Keratinocyte (primary cell): ENCODE measurements at regions not wholly inside any gene's neighbourhood (a gene's known extent, or its start where the extent isn't known, plus 50 kb on each side); places are given as distances from the start of the nearest gene placed in this dataset.

Experiments
- DNase-seq: peaks from one replicate; pipeline ENCODE4 v3.0.0-alpha.2; 2011; ENCODE audit warnings: low read depth, missing footprints, low spot score
- FAIRE-seq: peaks from 2 replicates; lab custom pipeline; 2011; peaks lifted over from hg19 to GRCh38; lab: Jason Lieb, UNC
- H2AFZ ChIP-seq: 2 replicates; pipeline ENCODE4 v1.6.0; 2012; ENCODE audit warnings: low read length, control low read depth, inconsistent platforms; ENCODE audit not compliant: control insufficient read depth
- H3K27ac ChIP-seq: 2 replicates; pipeline ENCODE4 v1.5.1; 2011; ENCODE audit warnings: low read length; ENCODE audit not compliant: control insufficient read depth, insufficient read depth
- H3K27me3 ChIP-seq: 3 replicates; pipeline ENCODE4 v1.6.0; 2011; ENCODE audit warnings: low read length; ENCODE audit not compliant: control insufficient read depth, insufficient read depth; ENCODE audit errors: extremely low read depth
- H3K36me3 ChIP-seq, 2 experiments: 2 replicates in 1 of 2; 3 replicates in 1 of 2; pipeline ENCODE4 v1.5.1; 2011; ENCODE audit warnings: low read length in 2 of 2, mild to moderate bottlenecking in 1 of 2; ENCODE audit not compliant: control insufficient read depth in 2 of 2, insufficient read depth in 2 of 2; ENCODE audit errors: extremely low read depth in 1 of 2
- H3K4me1 ChIP-seq: 3 replicates; pipeline ENCODE4 v1.5.1; 2011; ENCODE audit warnings: low read length; ENCODE audit not compliant: control insufficient read depth, insufficient read depth; ENCODE audit errors: extremely low read depth
- H3K4me2 ChIP-seq: 3 replicates; pipeline ENCODE4 v1.6.0; 2011; ENCODE audit warnings: low read depth, low read length; ENCODE audit not compliant: control insufficient read depth, insufficient read depth; ENCODE audit errors: extremely low read depth
- H3K4me3 ChIP-seq, 3 experiments: fragments of 200-600 bp in 1 of 3; sonication (generic) in 1 of 3; 2 replicates in 2 of 3; 3 replicates in 1 of 3; pipeline ENCODE4 v1.5.1; 2011 to 2016; ENCODE audit warnings: low read length in 3 of 3, mild to moderate bottlenecking in 3 of 3, control low read depth in 2 of 3, inconsistent platforms in 1 of 3, low read depth in 1 of 3, mixed read lengths in 1 of 3, mixed run types in 1 of 3, moderate library complexity in 1 of 3; ENCODE audit not compliant: control insufficient read depth in 2 of 3, insufficient read depth in 2 of 3; ENCODE audit errors: extremely low read depth in 1 of 3
- H3K79me2 ChIP-seq: 2 replicates; pipeline ENCODE4 v1.6.0; 2012; ENCODE audit warnings: low read length; ENCODE audit not compliant: control insufficient read depth, insufficient read depth
- H3K9ac ChIP-seq: 3 replicates; pipeline ENCODE4 v1.6.0; 2011; ENCODE audit warnings: low read length; ENCODE audit not compliant: control insufficient read depth, insufficient read depth; ENCODE audit errors: extremely low read depth
- H3K9me1 ChIP-seq: 3 replicates; pipeline ENCODE4 v1.6.0; 2011; ENCODE audit warnings: low read length; ENCODE audit not compliant: control insufficient read depth, insufficient read depth; ENCODE audit errors: extremely low read depth
- H3K9me3 ChIP-seq: 2 replicates; pipeline ENCODE4 v1.5.1; 2012; ENCODE audit warnings: low read depth, low read length; ENCODE audit not compliant: control insufficient read depth
- H4K20me1 ChIP-seq: 3 replicates; pipeline ENCODE4 v1.6.0; 2011; ENCODE audit warnings: low read length; ENCODE audit not compliant: control insufficient read depth, insufficient read depth; ENCODE audit errors: extremely low read depth
- CTCF ChIP-seq, 3 experiments: IDR thresholded peaks in 1 of 3; conservative IDR thresholded peaks in 1 of 3; optimal IDR thresholded peaks in 1 of 3; 2 replicates in 2 of 3; 3 replicates in 1 of 3; pipeline versions ENCODE3 to v1.5.1; 2011; ENCODE audit warnings: low read length in 3 of 3, mild to moderate bottlenecking in 3 of 3, moderate library complexity in 2 of 3, control low read depth in 1 of 3, inconsistent platforms in 1 of 3; ENCODE audit not compliant: insufficient read depth in 2 of 3; ENCODE audit errors: extremely low read depth in 1 of 3
- EZH2 ChIP-seq: IDR thresholded peaks from one replicate; pipeline ENCODE4 v1.6.1; 2012; ENCODE audit warnings: inconsistent platforms, mild to moderate bottlenecking, low read length, moderate library complexity
- dilution Hi-C: fragments of 300-500 bp; cut with MboI; formaldehyde crosslinking; loops from one replicate; pipeline ENCODE4 v1.7.0; 2020; ENCODE audit warnings: low sequenced_read_pairs; ENCODE audit not compliant: extremely low pct_ligation_motif_present

GRCh38 chr15:70383856-70384255 lies 286.1 kb upstream of the TLE3 start:
- Histone ChIP-seq H3K27ac (no peak overlapping the region), H3K9ac (no peak overlapping the region), H3K4me2 (no peak overlapping the region), H3K9me1 (no peaks in the 10 kb centered on the region), H3K9me3 (no peaks in the 10 kb centered on the region), H3K79me2 (no peaks in the 10 kb centered on the region), H3K4me3 (no peak overlapping the region), H2AFZ (no peak overlapping the region), H3K4me1 (no peaks in the 10 kb centered on the region), H4K20me1 (no peaks in the 10 kb centered on the region), H3K36me3 (no peaks in the 10 kb centered on the region), H3K27me3 (peaks cover 5% of the 10 kb centered on the region)
- no peak for DNase-seq
- no peak for TF ChIP-seq EZH2
- no peak for TF ChIP-seq CTCF (optimal IDR thresholded peaks at IDR 0.05 in 1 of 3, IDR thresholded peaks at IDR 0.05 in 1 of 3, conservative IDR thresholded peaks at IDR 0.05 in 1 of 3; ENCODE audit: extremely low read depth in 1 of 3, insufficient read depth in 2 of 3, low read length in 3 of 3)
- dilution Hi-C loops: no loop called here
- no peak for FAIRE-seq

- H3K4me2 ChIP-seq: no peak overlapping the region
- peaks cover 7% of the 10 kb centered on the region for H3K27me3 ChIP-seq
- no peaks in the 10 kb centered on the region for H4K20me1 ChIP-seq
- TF ChIP-seq CTCF (optimal IDR thresholded peaks at IDR 0.05 in 1 of 3, IDR thresholded peaks at IDR 0.05 in 1 of 3, conservative IDR thresholded peaks at IDR 0.05 in 1 of 3; ENCODE audit: extremely low read depth in 1 of 3, insufficient read depth in 2 of 3, low read length in 3 of 3) (no peak), EZH2 (no peak)
- no peak overlapping the region for H2AFZ ChIP-seq
- H3K36me3 ChIP-seq: no peaks in the 10 kb centered on the region
- no peak overlapping the region for H3K4me3 ChIP-seq
- dilution Hi-C loops: no loop called here
- H3K4me1 ChIP-seq: peaks cover 4% of the 10 kb centered on the region
- FAIRE-seq (no peak), DNase-seq (no peak)
- no peaks in the 10 kb centered on the region for H3K9me3 ChIP-seq
- H3K9ac ChIP-seq: no peak overlapping the region
- no peak overlapping the region for H3K27ac ChIP-seq
- no peaks in the 10 kb centered on the region for H3K9me1 ChIP-seq
- H3K79me2 ChIP-seq: no peaks in the 10 kb centered on the region
Observed at GRCh38 chr15:70382762-70383458, 285.2 kb upstream of the TLE3 start.
